ENCODE measurements at regions not wholly inside any gene's neighbourhood (a gene's known extent, or its start where the extent isn't known, plus 50 kb on each side); places are given as distances from the start of the nearest gene placed in this dataset.
"Not testable (repeated sequence)": the region's sequence is repeated elsewhere in the genome, so short reads cannot be mapped to it uniquely, and the experiment has no call there.

DNA sequence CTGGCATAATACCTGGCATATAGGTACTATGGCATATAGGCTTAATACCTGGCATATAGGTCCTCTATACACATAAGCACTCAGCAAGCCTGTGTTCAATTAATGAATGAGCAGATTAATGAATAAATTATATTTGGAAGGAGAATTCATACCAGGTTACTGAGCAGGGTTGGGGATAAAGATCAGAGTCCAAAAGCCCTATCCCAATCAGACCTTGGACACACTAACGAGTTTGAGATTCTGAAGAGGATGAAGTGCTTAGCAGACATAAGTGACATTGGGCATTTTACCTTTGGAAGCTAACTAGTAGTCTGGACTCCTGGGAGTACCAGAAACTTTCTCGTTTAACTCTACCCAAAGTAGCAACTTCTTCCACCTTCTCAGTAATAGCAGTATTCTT, 63.3 kb upstream of the ARHGAP29 start:
- no peak overlapping the region for H3K27ac ChIP-seq
- DNase-seq: no peak
- H3K4me3 ChIP-seq: no peak overlapping the region
- no peaks in the 10 kb centered on the region for H3K9me3 ChIP-seq (replicated peaks)
- H3K4me1 ChIP-seq: no peaks in the 10 kb centered on the region
- no peaks in the 10 kb centered on the region for H3K36me3 ChIP-seq
- no peaks in the 10 kb centered on the region for H3K27me3 ChIP-seq

DNA sequence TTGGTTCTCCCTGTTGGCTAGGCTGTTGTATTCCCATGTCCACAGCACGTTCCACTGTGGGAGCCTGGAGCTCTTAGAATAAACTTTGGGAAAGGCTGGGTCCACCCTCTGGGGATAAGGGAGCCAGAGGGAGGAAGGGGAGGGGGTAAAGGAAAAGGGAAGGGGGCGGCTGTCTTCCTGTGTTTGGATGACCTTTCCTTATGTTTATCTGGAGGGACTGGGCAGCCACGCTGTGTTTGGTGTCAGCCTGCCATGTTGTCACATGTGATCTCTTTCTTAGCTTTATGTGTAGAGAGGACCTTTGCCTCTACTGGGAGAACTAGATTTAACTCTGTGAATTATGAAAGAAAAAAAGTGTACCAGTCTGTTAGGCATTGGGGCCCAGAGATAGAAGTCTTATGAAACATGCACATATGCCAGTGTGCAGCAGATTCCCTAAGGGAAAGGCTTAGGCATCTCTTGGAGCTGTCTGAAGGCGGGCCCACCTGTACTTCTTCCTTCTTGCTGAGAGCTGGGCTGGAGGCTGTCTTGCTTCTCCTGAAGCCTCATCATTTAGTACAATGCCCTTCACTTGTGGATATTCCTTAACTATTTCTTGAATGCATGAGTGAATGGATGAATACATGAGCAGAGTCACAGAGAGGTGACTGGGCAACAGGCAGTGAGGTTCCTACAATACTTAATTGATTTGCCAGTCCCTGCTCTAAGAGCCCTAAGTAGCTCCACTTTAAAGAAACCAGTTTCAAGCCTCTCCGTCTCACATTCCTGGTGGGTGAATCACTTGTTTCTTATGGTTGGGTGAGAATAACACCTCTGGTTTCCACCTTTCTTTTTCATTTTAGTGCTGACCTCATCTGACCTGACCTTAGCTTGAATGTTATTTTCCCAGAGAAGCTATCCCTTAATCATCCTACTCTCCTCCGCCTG, 62.5 kb upstream of the ARHGAP29 start:
- Histone ChIP-seq H3K27ac (no peak overlapping the region), H3K4me3 (no peak overlapping the region), H3K36me3 (no peaks in the 10 kb centered on the region), H3K4me1 (no peaks in the 10 kb centered on the region), H3K9me3 (replicated peaks) (no peaks in the 10 kb centered on the region), H3K27me3 (no peaks in the 10 kb centered on the region)
- no peak for DNase-seq

DNA sequence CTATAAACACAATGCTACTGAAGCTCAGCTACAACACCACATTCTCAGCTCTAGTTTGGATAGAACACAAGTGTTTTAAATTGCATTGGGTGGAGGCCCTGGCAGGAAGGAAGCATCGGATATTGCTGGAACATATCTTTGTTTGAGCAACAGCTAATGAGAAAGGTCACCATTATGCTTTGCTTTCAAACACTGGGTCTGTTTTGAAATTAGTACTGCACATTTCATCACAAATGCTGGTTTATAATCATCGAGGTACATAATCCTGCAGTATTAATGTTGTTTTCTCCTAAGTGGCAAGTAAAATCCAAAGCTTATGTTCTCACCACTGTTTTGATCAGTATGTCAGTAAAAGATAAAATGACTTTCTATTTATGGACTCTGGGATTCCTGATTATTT, 61.5 kb upstream of the ARHGAP29 start:
- no peaks in the 10 kb centered on the region for H3K27me3 ChIP-seq
- H3K9me3 ChIP-seq (replicated peaks): no peaks in the 10 kb centered on the region
- H3K36me3 ChIP-seq: no peaks in the 10 kb centered on the region
- H3K4me1 ChIP-seq: no peaks in the 10 kb centered on the region
- no peak for DNase-seq
- H3K4me3 ChIP-seq: no peak overlapping the region
- H3K27ac ChIP-seq: no peak overlapping the region

DNA sequence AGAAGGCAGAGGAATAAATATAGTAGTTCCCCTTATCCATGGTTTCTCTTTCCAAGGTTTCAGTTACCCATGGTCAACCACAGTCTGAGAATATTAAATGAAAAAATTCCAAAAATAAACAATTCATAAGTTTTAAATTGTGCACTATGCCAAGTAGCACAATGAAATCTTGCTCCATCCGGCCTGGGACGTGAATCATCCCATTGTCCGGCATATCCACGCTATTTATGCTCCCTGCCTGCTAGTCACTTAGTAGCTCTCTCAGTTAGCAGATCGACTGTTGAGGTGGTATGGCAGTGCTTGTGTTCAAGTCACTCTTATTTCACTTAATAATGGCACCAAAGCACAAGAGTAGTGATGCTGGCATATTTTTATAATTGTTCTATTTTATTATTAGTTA, 58.6 kb upstream of the ARHGAP29 start:
- H3K9me3 ChIP-seq (replicated peaks): 0 out of 2 replicates have a peak, but pooled peaks cover 2% of the 10 kb centered on the region
- H3K36me3 ChIP-seq: no peaks in the 10 kb centered on the region
- DNase-seq: peak; percentile 9 to 17
- H3K27me3 ChIP-seq: no peaks in the 10 kb centered on the region
- no peak overlapping the region for H3K27ac ChIP-seq
- H3K4me3 ChIP-seq: no peak overlapping the region
- H3K4me1 ChIP-seq: no peaks in the 10 kb centered on the region

DNA sequence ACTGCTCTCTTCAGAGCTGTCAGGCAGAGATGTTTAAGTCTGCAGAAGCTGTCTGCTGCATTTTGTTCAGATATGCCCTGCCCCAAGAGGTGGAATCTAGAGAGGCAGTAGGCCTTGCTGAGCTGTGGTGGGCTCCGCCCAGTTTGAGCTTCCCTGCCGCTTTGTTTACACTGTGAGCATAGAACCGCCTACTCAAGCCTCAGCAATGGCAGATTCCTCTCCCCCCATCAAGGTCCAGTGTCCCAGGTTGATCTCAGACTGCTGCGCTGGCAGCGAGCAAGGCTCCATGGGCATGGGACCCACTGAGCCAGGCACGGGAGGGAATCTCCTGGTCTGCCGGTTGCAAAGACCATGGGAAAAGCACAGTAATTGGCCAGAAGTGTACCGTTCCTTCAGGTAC, 55.6 kb upstream of the ARHGAP29 start:
- not testable (repeated sequence) for H3K9me3 ChIP-seq (replicated peaks); DNase-seq

DNA sequence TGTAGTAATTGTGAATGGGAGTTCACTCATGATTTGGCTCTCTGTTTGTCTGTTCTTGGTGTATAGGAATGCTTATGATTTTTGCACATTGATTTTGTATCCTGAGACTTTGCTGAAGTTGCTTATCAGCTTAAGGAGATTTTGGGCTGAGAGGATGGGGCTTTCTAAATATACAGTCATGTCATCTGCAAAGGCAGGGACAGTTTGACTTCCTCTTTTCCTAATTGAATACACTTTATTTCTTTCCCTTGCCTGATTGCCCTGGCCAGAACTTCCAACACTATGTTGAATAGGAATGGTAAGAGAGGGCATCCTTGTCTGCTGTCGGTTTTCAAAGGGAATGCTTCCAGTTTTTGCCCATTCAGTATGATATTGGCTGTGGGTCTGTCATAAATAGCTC, 51.9 kb upstream of the ARHGAP29 start:
- H3K27ac ChIP-seq; H3K4me1 ChIP-seq; H3K36me3 ChIP-seq; H3K4me3 ChIP-seq; H3K27me3 ChIP-seq; H3K9me3 ChIP-seq (replicated peaks); DNase-seq: not testable (repeated sequence)

More for the DNA sequence above, 55.6 kb upstream of the ARHGAP29 start:
- H3K36me3 ChIP-seq, H3K27me3 ChIP-seq, H3K4me3 ChIP-seq, H3K4me1 ChIP-seq, H3K27ac ChIP-seq: not testable (repeated sequence)
